ENCODE measurements at regions not wholly inside any gene's neighbourhood (a gene's known extent, or its start where the extent isn't known, plus 50 kb on each side); places are given as distances from the start of the nearest gene placed in this dataset.

DNA sequence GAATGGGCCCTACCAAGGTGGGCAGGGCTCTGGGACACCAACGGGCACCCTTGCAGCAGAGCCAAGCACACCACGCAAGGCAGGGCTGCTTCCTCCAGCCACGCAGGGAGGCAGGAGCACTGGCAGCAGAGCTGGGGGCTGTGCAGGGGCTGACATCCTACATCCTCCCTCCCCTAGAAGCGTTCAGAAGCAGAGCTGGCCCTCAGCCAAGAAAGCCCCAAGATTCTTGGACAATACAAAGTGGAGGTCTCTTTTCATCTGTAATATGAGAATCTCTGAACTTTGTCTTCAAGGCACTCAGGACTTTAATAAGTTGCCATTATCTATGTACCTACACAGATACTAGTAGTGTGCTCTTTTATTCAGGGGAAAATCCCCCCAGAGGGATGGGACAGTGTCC lies 128.1 kb upstream of the AGAP1 start:
- H3K9ac ChIP-seq (replicated peaks in 1 of 4; ENCODE audit: extremely low read depth in 1 of 4, low read depth in 3 of 4, low read length in 3 of 4): no peak overlapping the region
- CTCF ChIA-PET (ENCODE audit: partially characterized antibody): interaction anchor here (1.1 kb wide), 1 partner anchor 133 kb away, joined by 5 read pairs; no protein-coding TSS in a partner anchor

More for the DNA sequence above, 128.1 kb upstream of the AGAP1 start:
- Histone ChIP-seq H2BK12ac (ENCODE audit: low read depth, low read length) (no peak overlapping the region), H3K27ac (ENCODE audit: low read depth, low read length) (no peak overlapping the region), H3K4me2 (ENCODE audit: insufficient read depth in 1 of 2, low read depth in 2 of 2, low read length in 2 of 2) (no peak overlapping the region), H3K36me3 (ENCODE audit: control insufficient read depth in 2 of 4, insufficient read depth in 4 of 4, low read length in 3 of 4) (no peaks in the 10 kb centered on the region), H2AK5ac (ENCODE audit: low read depth, low read length) (no peak overlapping the region), H3K9me3 (ENCODE audit: insufficient read depth in 2 of 2, low read depth in 1 of 2, low read length in 1 of 2) (no peaks in the 10 kb centered on the region), H4K91ac (replicated peaks; ENCODE audit: insufficient read length, low read length) (no peak overlapping the region), H4K5ac (ENCODE audit: insufficient read length, low read depth, low read length) (no peak overlapping the region), H2BK20ac (ENCODE audit: low read length) (no peak overlapping the region), H3K79me1 (ENCODE audit: low read depth, low read length) (no peaks in the 10 kb centered on the region), H4K8ac (ENCODE audit: extremely low read depth, insufficient read depth, low read length) (no peak overlapping the region), H3K4ac (replicated peaks; ENCODE audit: insufficient read length, low read depth, low read length) (no peak overlapping the region), H2BK5ac (ENCODE audit: low read depth, low read length) (no peak overlapping the region), H3K79me2 (ENCODE audit: control insufficient read depth in 1 of 2, insufficient read depth in 2 of 2, low read length in 2 of 2) (no peaks in the 10 kb centered on the region), H3K23me2 (ENCODE audit: low read depth, low read length) (no peaks in the 10 kb centered on the region), H2AFZ (ENCODE audit: low read length) (no peak overlapping the region), H3K18ac (ENCODE audit: extremely low read depth, low read length) (no peak overlapping the region), H3K14ac (ENCODE audit: insufficient read length) (no peak overlapping the region), H3K27me3 (replicated peaks in 1 of 4; ENCODE audit: control insufficient read depth in 3 of 4, extremely low read depth in 1 of 4, insufficient read depth in 3 of 4, low read length in 3 of 4) (no peaks in the 10 kb centered on the region), H3K23ac (ENCODE audit: insufficient read length) (no peak overlapping the region), H3K4me3 (ENCODE audit: extremely low read depth in 1 of 4, insufficient read depth in 2 of 4, low read depth in 3 of 4, low read length in 4 of 4) (no peak overlapping the region), H3K4me1 (replicated peaks in 1 of 4; ENCODE audit: control insufficient read depth in 3 of 4, insufficient read depth in 4 of 4, low read length in 3 of 4) (no peaks in the 10 kb centered on the region), H2BK120ac (replicated peaks; ENCODE audit: low read depth, low read length) (no peak overlapping the region), H3K56ac (replicated peaks; ENCODE audit: insufficient read length, low read depth, low read length) (no peak overlapping the region), H4K20me1 (replicated peaks in 1 of 2; ENCODE audit: control insufficient read depth in 1 of 2, insufficient read depth in 2 of 2, low read length in 2 of 2) (no peaks in the 10 kb centered on the region), H2BK15ac (ENCODE audit: low read length) (no peak overlapping the region)
- TF ChIP-seq, protein P1, sequence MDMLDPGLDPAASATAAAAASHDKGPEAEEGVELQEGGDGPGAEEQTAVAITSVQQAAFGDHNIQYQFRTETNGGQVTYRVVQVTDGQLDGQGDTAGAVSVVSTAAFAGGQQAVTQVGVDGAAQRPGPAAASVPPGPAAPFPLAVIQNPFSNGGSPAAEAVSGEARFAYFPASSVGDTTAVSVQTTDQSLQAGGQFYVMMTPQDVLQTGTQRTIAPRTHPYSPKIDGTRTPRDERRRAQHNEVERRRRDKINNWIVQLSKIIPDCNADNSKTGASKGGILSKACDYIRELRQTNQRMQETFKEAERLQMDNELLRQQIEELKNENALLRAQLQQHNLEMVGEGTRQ (IDR thresholded peaks at IDR 0.05; ENCODE audit: low read length): no peak
- no peak for TF ChIP-seq POU5F1 (IDR thresholded peaks at IDR 0.05; ENCODE audit: low read depth, low read length)
- no peak for TF ChIP-seq BRCA1 (IDR thresholded peaks at IDR 0.05; ENCODE audit: low read depth, low read length)
- TF ChIP-seq CBX5 (IDR thresholded peaks at IDR 0.05; ENCODE audit: low read depth, low read length): no peak
- TF ChIP-seq TCF12 (IDR thresholded peaks at IDR 0.05; ENCODE audit: low read depth, low read length): no peak
- no peak for TF ChIP-seq MAFK (IDR thresholded peaks at IDR 0.05; ENCODE audit: low read depth, low read length)
- TF ChIP-seq SIN3A (conservative IDR thresholded peaks at IDR 0.05 in 1 of 2, IDR thresholded peaks at IDR 0.05 in 1 of 2; ENCODE audit: low read depth in 1 of 2, low read length in 2 of 2): no peak
- TF ChIP-seq RFX5 (IDR thresholded peaks at IDR 0.05; ENCODE audit: borderline replicate concordance, low read depth, low read length): no peak
- POLR2A ChIA-PET (ENCODE audit: partially characterized antibody): interaction anchor here (0.9 kb wide), 1 partner anchor 7 kb away, joined by 3 read pairs; no protein-coding TSS in a partner anchor
- 84% methylated on average over 4 of the region's 4 CpGs; no CpG with 5 or more reads in 1 of the 2 experiments for WGBS, 2 experiments (ENCODE audit: extremely low coverage in 1 of 2, insufficient coverage in 1 of 2, insufficient read length in 1 of 2, insufficient replicate concordance in 2 of 2, low coverage in 1 of 2, low lambda C conversion rate in 2 of 2, missing lambda C conversion rate in 1 of 2)
- FAIRE-seq (no peak), DNase-seq (ENCODE audit: low read depth in 1 of 2, low spot score in 2 of 2) (no peak)
